OCI-LY1 (cell line): ENCODE measurements at regions not wholly inside any gene's neighbourhood (a gene's known extent, or its start where the extent isn't known, plus 50 kb on each side); places are given as distances from the start of the nearest gene placed in this dataset.

Source experiments
- CTCF ChIP-seq: fragments of 200-600 bp; sonication (generic), shearing (Covaris generic); IDR thresholded peaks from 2 replicates; pipeline ENCODE4 v1.5.1; 2017; ENCODE audit warnings: mild to moderate bottlenecking, antibody characterized with exemption, low read length, moderate library complexity, mixed read lengths
- EZH2 ChIP-seq: fragments of 200-600 bp; sonication (generic), shearing (Covaris generic); IDR thresholded peaks from 2 replicates; pipeline ENCODE4 v1.8.0; 2017; ENCODE audit warnings: borderline replicate concordance, mixed run types, mild to moderate bottlenecking, antibody characterized with exemption, low read length, moderate library complexity, mixed read lengths

DNA sequence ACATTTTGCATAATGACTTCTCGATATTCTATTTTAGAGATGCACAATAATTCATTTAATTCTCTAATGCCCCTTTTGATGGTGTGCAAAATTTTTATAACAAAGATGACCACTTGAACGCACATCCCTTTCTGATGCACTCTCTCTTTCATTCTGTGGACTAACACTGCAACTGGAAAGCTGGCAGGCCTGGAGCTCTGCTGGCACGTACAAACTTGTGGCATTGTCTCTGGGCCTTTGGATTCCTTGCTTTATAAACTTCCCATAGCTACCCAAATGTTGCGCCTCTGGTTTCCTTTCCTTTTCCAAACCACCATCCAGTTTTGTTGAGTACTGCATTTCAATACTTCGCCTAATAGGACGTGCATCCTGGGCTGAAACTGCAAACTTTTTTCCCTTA, 194.5 kb upstream of the CFAP20DC start:
- TF ChIP-seq CTCF (no peak), EZH2 (no peak)
